Glutamatergic neuron (in vitro differentiated cells): ENCODE measurements at regions not wholly inside any gene's neighbourhood (a gene's known extent, or its start where the extent isn't known, plus 50 kb on each side); places are given as distances from the start of the nearest gene placed in this dataset.

Source experiments
- DNase-seq: peaks from one replicate; pipeline ENCODE4 v3.0.0; 2022
- H3K27ac Mint-ChIP-seq: one replicate; pipeline ENCODE4 v1.8.0; 2020; ENCODE audit warnings: mild to moderate bottlenecking, mixed read lengths, inconsistent platforms; ENCODE audit not compliant: unreplicated experiment
- H3K27me3 Mint-ChIP-seq: one replicate; pipeline ENCODE4 v1.8.0; 2020; ENCODE audit warnings: mild to moderate bottlenecking, moderate library complexity, mixed read lengths, inconsistent platforms; ENCODE audit not compliant: unreplicated experiment
- H3K36me3 Mint-ChIP-seq: one replicate; pipeline ENCODE4 v1.8.0; 2020; ENCODE audit warnings: mild to moderate bottlenecking, mixed read lengths, inconsistent platforms; ENCODE audit not compliant: unreplicated experiment
- H3K4me1 Mint-ChIP-seq: one replicate; pipeline ENCODE4 v1.8.0; 2020; ENCODE audit warnings: mild to moderate bottlenecking, low read depth, mixed read lengths, inconsistent platforms; ENCODE audit not compliant: unreplicated experiment
- H3K4me3 Mint-ChIP-seq: one replicate; pipeline ENCODE4 v1.8.0; 2020; ENCODE audit warnings: mild to moderate bottlenecking, mixed read lengths, inconsistent platforms; ENCODE audit not compliant: unreplicated experiment
- H3K9me3 Mint-ChIP-seq: one replicate; pipeline ENCODE4 v1.8.0; 2020; ENCODE audit warnings: mild to moderate bottlenecking, moderate library complexity, mixed read lengths, inconsistent platforms; ENCODE audit not compliant: unreplicated experiment
- TF ChIP-seq, protein P1 (sequence below): fragments of 200-600 bp; sonication (generic); IDR thresholded peaks from one replicate; pipeline ENCODE4 v1.5.0; 2021; ENCODE audit not compliant: partially characterized antibody, unreplicated experiment

DNA sequence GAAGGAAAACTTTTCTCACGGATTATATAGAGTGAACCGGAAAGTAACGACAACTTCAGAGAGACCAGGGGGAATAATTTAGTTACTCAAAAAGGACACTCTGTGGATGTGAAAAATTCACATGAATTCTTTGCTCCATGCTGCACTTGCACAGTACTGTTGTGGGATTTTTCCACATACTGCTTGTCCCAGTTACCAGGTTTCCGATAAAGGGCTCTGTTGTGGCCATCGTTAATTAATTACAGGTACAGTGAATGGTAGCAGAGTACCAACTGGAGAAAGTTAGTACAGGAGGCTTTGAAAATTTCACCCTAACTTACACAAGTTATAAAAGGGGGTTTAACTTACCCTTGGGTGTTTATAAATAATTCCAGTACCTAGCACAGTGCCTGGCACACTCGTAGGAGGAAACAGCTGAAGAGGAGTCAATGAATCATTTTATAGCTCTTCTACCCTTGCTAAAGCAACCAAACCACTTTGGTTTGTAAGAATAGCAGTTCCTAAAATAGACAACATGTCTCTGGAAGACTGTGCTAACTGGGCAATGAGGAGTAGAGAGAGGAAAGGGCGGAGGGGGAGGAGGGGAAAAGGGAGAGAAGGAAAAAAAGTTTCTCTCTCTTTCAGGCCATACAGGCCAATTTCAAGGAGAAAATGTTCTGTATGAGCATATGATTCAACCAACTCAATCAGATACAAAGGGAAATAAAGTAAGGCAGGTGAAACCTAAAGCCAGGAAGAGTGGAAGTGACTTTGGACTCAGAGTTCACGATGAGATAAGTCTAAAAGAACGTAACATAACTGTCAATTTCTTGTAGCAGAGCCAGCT is 98.3 kb upstream of the MAGI3 start:
- Mint-ChIP-seq H3K27me3 (peaks cover 6% of the 10 kb centered on the region), H3K27ac (no peak overlapping the region)

DNA sequence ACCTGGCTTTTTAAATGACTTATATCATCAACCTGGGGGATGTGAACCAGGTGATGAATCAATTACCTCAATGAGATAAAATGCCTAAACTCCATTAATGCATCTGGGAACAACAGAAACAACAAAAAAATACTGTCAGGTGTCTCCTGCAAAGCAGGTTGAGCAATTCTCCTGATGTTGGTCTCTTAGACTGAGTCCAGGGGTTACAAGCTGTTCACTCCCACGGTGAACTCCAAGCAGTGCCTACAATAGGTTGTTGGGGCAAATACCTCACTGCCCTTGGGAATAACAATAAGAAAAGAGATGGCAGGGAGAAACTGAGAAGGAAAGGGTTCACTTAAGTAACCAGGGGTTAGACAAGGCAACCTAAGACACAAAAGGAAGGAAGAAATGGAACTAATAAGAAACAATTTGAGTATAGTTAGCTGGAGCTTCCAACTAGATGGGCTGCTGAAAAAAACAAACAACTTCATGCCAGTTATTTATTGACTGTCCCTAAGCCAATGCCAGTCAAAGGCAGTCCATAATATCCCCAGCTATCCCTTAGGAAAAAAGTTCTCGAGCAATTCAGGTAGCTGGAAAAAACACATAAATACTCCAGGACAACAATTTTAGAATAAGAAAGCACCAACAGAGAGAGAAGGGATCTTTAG is 97.6 kb upstream of the MAGI3 start:
- H3K36me3 Mint-ChIP-seq = no peaks in the 10 kb centered on the region

More for the DNA sequence above, 98.3 kb upstream of the MAGI3 start:
- H3K36me3 Mint-ChIP-seq = no peaks in the 10 kb centered on the region
- DNase-seq = no peak
- H3K9me3 Mint-ChIP-seq = peaks cover 4% of the 10 kb centered on the region
- no peak overlapping the region for H3K4me3 Mint-ChIP-seq
- peaks cover 1% of the 10 kb centered on the region for H3K4me1 Mint-ChIP-seq
- TF ChIP-seq, protein P1, sequence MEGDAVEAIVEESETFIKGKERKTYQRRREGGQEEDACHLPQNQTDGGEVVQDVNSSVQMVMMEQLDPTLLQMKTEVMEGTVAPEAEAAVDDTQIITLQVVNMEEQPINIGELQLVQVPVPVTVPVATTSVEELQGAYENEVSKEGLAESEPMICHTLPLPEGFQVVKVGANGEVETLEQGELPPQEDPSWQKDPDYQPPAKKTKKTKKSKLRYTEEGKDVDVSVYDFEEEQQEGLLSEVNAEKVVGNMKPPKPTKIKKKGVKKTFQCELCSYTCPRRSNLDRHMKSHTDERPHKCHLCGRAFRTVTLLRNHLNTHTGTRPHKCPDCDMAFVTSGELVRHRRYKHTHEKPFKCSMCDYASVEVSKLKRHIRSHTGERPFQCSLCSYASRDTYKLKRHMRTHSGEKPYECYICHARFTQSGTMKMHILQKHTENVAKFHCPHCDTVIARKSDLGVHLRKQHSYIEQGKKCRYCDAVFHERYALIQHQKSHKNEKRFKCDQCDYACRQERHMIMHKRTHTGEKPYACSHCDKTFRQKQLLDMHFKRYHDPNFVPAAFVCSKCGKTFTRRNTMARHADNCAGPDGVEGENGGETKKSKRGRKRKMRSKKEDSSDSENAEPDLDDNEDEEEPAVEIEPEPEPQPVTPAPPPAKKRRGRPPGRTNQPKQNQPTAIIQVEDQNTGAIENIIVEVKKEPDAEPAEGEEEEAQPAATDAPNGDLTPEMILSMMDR = no peak

GRCh38 chr1:113293256-113293626 is 97.1 kb upstream of the MAGI3 start:
- Mint-ChIP-seq H3K9me3 (peaks cover 4% of the 10 kb centered on the region), H3K36me3 (no peaks in the 10 kb centered on the region), H3K4me3 (no peak overlapping the region), H3K27me3 (peaks cover 6% of the 10 kb centered on the region), H3K27ac (no peak overlapping the region), H3K4me1 (peaks cover 1% of the 10 kb centered on the region)
- DNase-seq = no peak
- TF ChIP-seq, protein P1 = no peak

More for the DNA sequence above, 97.6 kb upstream of the MAGI3 start:
- Mint-ChIP-seq H3K9me3 (peaks cover 4% of the 10 kb centered on the region), H3K27me3 (peaks cover 6% of the 10 kb centered on the region), H3K4me1 (peaks cover 1% of the 10 kb centered on the region), H3K27ac (no peak overlapping the region), H3K4me3 (no peak overlapping the region)
- DNase-seq = no peak
- TF ChIP-seq, protein P1 = no peak

GRCh38 chr1:113297749-113298148 is 92.6 kb upstream of the MAGI3 start:
- TF ChIP-seq, protein P1 = no peak
- Mint-ChIP-seq H3K4me1 (peaks cover 12% of the 10 kb centered on the region), H3K4me3 (no peak overlapping the region), H3K9me3 (peaks cover 4% of the 10 kb centered on the region), H3K27me3 (peaks cover 4% of the 10 kb centered on the region), H3K27ac (no peak overlapping the region), H3K36me3 (no peaks in the 10 kb centered on the region)
- no peak for DNase-seq

GRCh38 chr1:113298941-113299340 is 91.4 kb upstream of the MAGI3 start:
- TF ChIP-seq, protein P1 = no peak
- Mint-ChIP-seq H3K4me3 (no peak overlapping the region), H3K36me3 (no peaks in the 10 kb centered on the region), H3K27ac (no peak overlapping the region), H3K4me1 (peaks cover 11% of the 10 kb centered on the region), H3K27me3 (peaks cover 2% of the 10 kb centered on the region), H3K9me3 (no peaks in the 10 kb centered on the region)
- DNase-seq = no peak
